Fibroblast of lung (primary cell): ENCODE measurements at regions not wholly inside any gene's neighbourhood (a gene's known extent, or its start where the extent isn't known, plus 50 kb on each side); places are given as distances from the start of the nearest gene placed in this dataset.

Experiments used
- CTCF ChIP-seq, 2 donors: IDR thresholded peaks in 1 of 2; conservative IDR thresholded peaks in 1 of 2; 1 replicate in 1 of 2; 2 replicates in 1 of 2; pipeline ENCODE4 v1.5.1; 2011 to 2012; ENCODE audit warnings: low read length in 2 of 2, control low read depth in 1 of 2, inconsistent platforms in 1 of 2, low read depth in 1 of 2, mild to moderate bottlenecking in 1 of 2
- EZH2 ChIP-seq: IDR thresholded peaks from 2 replicates; pipeline ENCODE4 v1.5.1; 2012; ENCODE audit warnings: low read length, control low read depth, mild to moderate bottlenecking; ENCODE audit errors: missing control alignments

- TF ChIP-seq CTCF (conservative IDR thresholded peaks at IDR 0.05 in 1 of 2, IDR thresholded peaks at IDR 0.05 in 1 of 2; ENCODE audit: low read depth in 1 of 2, low read length in 2 of 2) = no peak
- no peak for TF ChIP-seq EZH2
Observed at GRCh38 chr5:89313804-89314588, 431.0 kb upstream of the MEF2C start.
